ENCODE measurements at regions not wholly inside any gene's neighbourhood (a gene's known extent, or its start where the extent isn't known, plus 50 kb on each side); places are given as distances from the start of the nearest gene placed in this dataset.

GRCh38 chr5:125834438-125835115 is 588.6 kb upstream of the GRAMD2B start:
- DNase-seq: no peak

GRCh38 chr5:125835293-125836172 is 587.7 kb upstream of the GRAMD2B start:
- peak; percentile 6 to 7 for DNase-seq

- DNase-seq: no peak
These were observed 587.0 kb upstream of the GRAMD2B start for GRCh38 chr5:125836256-125836655.

GRCh38 chr5:125837866-125838265 is 585.3 kb upstream of the GRAMD2B start:
- no peak for DNase-seq

GRCh38 chr5:125847561-125847960 is 575.6 kb upstream of the GRAMD2B start:
- no peak for DNase-seq

- no peak for DNase-seq
These were observed 574.5 kb upstream of the GRAMD2B start for GRCh38 chr5:125848751-125849150.

- no peak for DNase-seq
These were observed 566.3 kb upstream of the GRAMD2B start for GRCh38 chr5:125856949-125857348.

- DNase-seq: no peak
These were observed 559.6 kb upstream of the GRAMD2B start for GRCh38 chr5:125863579-125863978.

GRCh38 chr5:125865166-125865815 is 557.9 kb upstream of the GRAMD2B start:
- DNase-seq: no peak

GRCh38 chr5:125868036-125868435 is 555.2 kb upstream of the GRAMD2B start:
- DNase-seq: no peak

GRCh38 chr5:125870256-125870655 is 553.0 kb upstream of the GRAMD2B start:
- no peak for DNase-seq

GRCh38 chr5:125874057-125874456 is 549.2 kb upstream of the GRAMD2B start:
- DNase-seq: no peak

GRCh38 chr5:125874717-125875116 is 548.5 kb upstream of the GRAMD2B start:
- no peak for DNase-seq

- no peak for DNase-seq
These were observed 546.0 kb upstream of the GRAMD2B start for GRCh38 chr5:125877248-125877647.

GRCh38 chr5:125882061-125882460 is 541.1 kb upstream of the GRAMD2B start:
- no peak for DNase-seq

- no peak for DNase-seq
These were observed 540.0 kb upstream of the GRAMD2B start for GRCh38 chr5:125883223-125883622.

GRCh38 chr5:125888358-125888757 is 534.9 kb upstream of the GRAMD2B start:
- DNase-seq: no peak

GRCh38 chr5:125890511-125890931 is 532.7 kb upstream of the GRAMD2B start:
- DNase-seq: no peak

GRCh38 chr5:125891061-125891725 is 532.0 kb upstream of the GRAMD2B start:
- no peak for DNase-seq

- no peak for DNase-seq
These were observed 528.8 kb upstream of the GRAMD2B start for GRCh38 chr5:125894383-125894782.

GRCh38 chr5:125896368-125896767 is 526.8 kb upstream of the GRAMD2B start:
- no peak for DNase-seq

GRCh38 chr5:125897089-125897488 is 526.1 kb upstream of the GRAMD2B start:
- peak; percentile 5 to 21 for DNase-seq

GRCh38 chr5:125898851-125899405 is 524.3 kb upstream of the GRAMD2B start:
- no peak for DNase-seq
